ENCODE measurements at regions not wholly inside any gene's neighbourhood (a gene's known extent, or its start where the extent isn't known, plus 50 kb on each side); places are given as distances from the start of the nearest gene placed in this dataset.
"Not testable (repeated sequence)": the region's sequence is repeated elsewhere in the genome, so short reads cannot be mapped to it uniquely, and the experiment has no call there.

DNA sequence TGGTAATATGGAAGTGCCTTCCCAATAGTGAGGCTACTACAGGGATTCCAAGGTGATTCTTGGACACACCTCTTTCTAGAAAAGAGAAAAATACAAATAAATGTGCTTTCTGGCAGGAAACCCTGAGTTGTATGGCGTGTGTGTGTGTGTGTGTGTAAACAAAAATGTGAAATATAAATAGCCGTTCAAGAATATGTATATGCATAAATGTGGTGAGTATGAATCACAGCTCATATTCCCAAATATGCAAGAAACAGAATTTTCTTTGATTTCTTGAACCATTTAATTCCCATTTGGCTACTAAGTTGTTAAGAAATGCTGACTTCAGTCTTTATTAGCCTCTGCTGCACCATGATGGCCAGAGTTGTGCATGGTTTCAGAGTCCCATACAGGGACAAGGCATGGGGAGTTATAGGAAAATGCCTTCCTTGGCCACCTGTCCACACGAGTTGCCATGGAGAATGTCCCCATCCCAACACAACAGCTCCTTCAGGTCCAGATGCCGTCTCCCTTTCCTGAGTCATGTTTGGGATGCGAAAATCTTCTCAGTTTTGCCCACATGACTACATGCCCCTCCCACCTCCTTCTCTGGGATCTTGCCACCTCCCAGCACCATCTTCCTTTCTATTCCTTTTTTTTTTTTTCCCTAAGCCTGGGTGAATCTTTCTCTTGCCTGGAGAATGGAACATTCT, 312.4 kb upstream of the ECI2 start:
- DNase-seq = no peak

- no peak for DNase-seq
These were observed 311.6 kb upstream of the ECI2 start for GRCh38 chr6:4446982-4447381.

GRCh38 chr6:4441981-4442434, 306.6 kb upstream of the ECI2 start:
- DNase-seq = no peak

DNA sequence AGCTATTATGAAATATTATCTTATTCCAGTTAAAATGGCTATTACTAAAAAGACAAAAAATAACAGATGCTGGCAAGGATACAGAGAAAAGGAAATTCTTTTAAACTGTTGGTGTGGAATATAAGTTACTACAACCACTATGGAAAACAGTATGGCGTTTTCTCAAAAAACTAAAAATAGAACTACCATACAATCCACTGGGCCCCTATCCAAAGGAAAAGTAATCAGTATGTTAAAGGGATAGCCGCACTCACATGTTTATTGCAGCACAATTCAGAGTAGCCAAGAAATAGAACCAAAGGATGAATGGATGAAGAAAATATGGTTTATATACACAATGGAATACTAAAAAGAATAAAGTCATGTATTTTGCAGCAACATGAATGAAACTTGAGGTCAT, 303.8 kb upstream of the ECI2 start:
- no peak for DNase-seq

GRCh38 chr6:4437342-4437741, 302.0 kb upstream of the ECI2 start:
- DNase-seq = no peak

GRCh38 chr6:4435981-4436445, 300.6 kb upstream of the ECI2 start:
- no peak for DNase-seq

GRCh38 chr6:4434655-4435054, 299.3 kb upstream of the ECI2 start:
- DNase-seq = no peak

DNA sequence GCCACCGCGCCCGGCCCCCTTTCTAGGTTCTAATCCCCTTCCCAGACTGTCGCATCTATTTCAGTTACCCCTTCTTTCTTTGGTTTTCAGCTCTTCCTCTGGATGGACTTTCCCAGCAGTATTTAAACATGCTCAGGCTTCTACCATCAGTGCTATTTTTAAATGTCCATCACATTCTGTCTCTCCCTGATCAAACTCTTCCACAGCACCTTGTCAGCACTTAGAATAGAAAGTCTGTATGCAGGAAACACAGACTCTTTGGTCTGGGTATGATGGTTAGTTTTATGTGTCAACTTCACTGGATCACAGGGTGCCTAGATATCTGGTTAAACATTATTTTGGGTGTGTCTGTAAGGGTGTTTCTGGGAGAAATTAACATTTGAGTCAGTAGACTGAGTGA, 297.8 kb upstream of the ECI2 start:
- DNase-seq = no peak

GRCh38 chr6:4426968-4427367, 291.6 kb upstream of the ECI2 start:
- DNase-seq = no peak

DNA sequence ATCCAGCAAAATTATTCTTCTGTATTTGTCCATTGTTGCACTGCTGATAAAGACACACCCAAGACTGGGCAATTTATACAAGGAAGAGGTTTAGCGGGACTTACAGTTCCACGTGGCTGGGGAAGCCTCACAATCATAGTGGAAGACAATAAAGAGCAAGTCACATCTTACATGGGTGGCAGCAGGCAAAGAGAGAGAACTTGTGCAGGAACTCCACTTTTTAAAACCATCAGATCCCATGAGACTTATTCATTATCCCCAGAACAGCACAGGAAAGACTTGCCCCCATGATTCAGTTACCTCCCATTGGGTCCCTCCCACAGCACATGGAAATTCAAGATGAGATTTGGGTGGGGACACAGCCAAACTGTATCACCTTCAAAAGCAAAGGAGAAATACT, 286.5 kb upstream of the ECI2 start:
- DNase-seq = no peak

DNA sequence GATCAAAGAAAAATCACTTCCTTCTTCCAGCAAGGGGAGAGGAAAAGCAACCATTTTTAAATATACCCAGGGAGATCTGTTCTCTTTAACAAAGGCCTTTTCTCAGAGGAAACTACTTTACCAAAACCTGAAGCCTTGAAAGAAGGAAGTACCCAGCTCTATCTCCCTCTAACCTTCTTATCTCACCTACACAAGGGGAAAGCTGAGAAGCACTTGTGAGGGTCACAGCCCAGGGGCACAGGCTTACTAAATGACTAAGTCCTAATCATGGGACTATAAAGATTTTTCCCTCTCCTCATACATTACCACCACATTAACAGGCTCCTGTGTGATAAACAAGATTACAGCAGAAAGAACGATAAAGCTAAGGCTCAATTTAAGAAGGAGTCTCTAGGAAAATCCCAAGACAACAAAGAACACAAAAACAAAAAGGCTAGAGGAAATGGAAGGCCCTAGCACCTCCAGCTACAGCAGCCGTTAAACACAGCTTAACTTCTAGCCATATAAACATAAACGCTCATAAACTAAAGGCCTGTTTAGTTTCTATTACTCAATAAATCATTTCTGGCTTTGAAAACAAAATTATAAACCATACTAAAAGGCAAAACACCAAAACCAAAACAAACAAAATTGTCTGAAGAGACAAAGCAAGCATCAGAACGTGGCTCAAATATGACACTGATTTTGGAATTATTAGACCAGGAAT, 284.9 kb upstream of the ECI2 start:
- no peak for DNase-seq

DNA sequence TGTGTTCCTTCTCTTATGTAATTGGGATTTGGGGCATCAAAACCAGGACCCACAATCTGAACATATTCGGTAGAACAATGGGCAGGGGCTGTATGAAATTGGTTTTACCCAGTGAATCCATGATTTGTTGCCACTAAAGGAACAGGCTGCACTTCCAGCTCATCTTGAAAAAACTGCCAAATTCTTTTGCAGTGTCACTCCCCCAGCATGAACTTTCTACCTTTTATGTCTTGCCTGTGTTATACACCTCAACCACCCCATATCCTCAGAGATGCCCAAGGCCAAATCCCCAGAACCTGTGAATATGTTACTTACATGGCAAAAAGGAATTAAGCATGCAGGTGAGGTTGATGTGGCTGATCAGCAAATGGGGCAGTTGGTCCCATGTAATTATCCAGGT, 280.2 kb upstream of the ECI2 start:
- DNase-seq = no peak

GRCh38 chr6:4414078-4414477, 278.7 kb upstream of the ECI2 start:
- not testable (repeated sequence) for DNase-seq

DNA sequence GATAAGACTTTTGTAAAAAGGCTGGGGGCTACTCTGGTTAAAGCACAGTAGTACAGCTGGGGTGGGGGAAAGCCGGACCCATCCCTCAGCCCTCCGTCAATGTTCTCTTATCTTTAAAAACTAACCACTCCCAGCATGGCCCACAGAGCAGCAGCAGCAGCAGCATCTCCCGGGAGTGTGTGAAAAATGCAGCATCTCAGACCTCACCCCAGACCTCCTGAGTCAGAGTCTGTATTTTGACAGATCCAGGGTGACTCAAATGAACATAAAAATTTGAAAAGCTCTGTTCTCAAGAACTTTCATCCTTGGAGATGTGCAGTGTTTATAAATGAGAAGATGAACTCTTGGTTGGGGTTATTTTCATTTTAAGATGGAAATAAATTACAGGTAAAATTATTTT, 277.7 kb upstream of the ECI2 start:
- no peak for DNase-seq

GRCh38 chr6:4412488-4412887, 277.1 kb upstream of the ECI2 start:
- DNase-seq = no peak

GRCh38 chr6:4412077-4412476, 276.7 kb upstream of the ECI2 start:
- DNase-seq = no peak

DNA sequence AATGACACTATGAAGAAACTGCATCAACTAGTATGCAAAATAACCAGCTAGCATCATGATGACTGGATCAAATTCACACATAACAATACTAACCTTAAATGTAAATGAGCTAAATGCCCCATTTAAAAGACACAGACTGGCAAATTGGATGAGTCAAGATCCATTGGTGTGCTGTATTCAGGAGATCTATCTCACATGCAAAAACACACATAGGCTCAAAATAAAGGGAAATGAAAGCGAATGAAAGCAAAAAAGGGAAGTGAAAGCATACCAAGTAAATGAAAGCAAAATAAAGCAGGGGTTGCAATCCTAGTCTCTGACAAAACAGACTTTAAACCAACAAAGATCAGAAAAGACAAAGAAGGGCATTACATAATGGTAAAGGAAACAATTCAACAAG, 272.3 kb upstream of the ECI2 start:
- DNase-seq = not testable (repeated sequence)

DNA sequence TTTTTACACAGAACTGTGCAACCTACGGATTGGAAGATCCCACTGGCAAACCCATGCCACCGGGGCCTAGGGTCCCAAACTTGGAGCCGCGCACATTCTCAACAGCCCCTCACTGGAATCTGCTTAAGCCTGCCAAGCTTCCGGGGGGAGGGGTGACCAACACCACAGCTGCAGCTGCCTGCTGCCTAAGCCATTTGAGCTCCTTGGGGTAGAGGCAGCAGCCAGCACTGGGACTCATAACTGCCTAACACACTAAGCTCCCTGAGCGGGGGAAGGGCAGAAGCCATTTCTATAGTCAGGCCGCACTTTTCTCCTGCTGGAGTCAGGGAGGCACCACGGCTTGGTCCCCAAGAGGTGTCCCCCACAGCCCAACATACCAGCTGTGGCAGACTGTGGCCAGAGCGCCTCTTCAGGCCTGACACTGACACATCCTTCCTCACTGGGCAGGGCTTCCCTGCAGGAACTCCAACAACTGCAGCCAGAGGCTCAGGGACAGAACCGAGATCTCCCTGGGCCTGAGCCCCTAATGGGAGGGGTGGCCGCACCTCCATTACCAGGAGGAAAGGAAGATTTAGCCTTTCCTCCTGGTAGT, 270.3 kb upstream of the ECI2 start:
- no peak for DNase-seq

DNA sequence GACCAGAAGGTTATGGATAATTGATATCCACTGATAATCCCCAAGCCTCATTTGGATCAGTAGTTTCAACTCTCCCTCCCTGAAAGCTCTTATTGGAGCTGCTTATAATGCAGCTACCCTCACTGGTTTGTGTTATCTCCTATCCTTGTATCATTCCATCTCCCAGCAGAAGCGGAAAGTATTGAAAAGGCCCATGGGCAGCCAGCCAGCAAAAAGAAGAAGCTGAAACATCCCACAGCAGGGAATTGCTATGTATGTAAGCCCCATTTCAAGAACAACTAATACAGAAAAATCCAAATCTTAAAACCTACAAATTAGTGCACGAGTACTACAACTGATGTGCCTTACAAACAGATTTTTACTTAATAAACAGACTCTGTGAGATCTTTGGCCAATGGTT, 269.0 kb upstream of the ECI2 start:
- DNase-seq = no peak

DNA sequence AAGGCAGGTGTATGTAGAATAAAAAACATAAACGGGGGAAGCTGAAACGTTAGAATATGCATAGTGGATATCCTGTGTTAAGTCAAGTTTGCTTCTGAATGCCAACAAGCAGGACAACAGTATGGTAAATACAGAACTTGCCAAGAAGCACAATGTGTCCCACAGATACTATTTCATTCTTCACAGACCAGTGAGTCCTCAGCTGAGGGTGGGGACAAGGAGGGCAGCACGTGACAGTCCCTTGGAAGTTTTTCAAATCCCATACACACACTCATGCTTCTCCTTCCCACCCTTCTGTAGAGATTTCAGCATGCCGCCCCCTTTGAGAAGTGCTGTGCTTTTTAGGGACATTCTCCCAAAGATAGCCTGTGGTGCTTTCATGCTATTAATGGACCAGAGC, 268.5 kb upstream of the ECI2 start:
- DNase-seq = no peak

DNA sequence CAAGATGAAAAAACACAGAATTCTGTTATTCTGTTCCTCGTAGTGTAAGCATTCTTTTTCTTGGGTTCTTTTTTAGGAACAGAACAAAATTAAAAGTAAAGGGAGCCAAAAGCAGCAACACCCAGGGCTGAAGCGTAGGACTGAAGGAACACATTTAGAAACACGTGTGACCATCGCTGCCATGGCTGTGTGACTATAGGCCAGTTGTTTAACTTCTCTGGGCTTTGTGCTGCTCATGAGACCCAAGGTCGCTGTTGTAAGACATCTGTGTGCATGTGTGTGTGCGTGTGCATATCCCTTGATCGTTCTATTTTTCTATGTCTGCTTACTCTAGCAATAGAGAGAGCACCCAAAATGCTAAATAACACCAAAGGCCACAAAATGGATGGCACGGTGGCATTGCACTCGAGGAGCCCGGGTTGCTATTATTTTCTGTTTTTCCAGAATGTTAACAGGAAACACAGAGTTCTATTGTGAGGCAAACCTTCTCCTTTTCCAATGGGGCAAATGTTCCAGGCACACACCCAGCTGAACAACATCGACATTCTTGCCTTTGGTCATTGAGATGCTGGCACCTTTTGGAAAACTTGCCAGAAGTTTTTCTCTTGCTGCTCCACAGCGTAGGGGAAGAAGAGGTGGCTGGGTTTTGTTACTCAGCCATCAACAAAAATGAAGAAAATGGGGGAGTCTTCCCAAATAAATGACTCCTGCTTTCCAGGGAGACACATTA, 267.8 kb upstream of the ECI2 start:
- DNase-seq = no peak

- no peak for DNase-seq
These were observed 267.2 kb upstream of the ECI2 start for GRCh38 chr6:4402477-4402976.

Measured in stimulated activated CD4-positive, alpha-beta T cell treated with anti-CD3 and anti-CD28 coated beads, Interleukin-15, amount 100 ng/mL, for 24 hours (primary cell).